NCI-H748 treated with DMSO at 0.1 percent for 48 hours (cell line): ENCODE measurements at regions not wholly inside any gene's neighbourhood (a gene's known extent, or its start where the extent isn't known, plus 50 kb on each side); places are given as distances from the start of the nearest gene placed in this dataset.
"Not testable (repeated sequence)": the region's sequence is repeated elsewhere in the genome, so short reads cannot be mapped to it uniquely, and the experiment has no call there.

Experiments
- DNase-seq: peaks from one replicate; lab custom pipeline; 2025; lab: John Stamatoyannopoulos, UW

DNA sequence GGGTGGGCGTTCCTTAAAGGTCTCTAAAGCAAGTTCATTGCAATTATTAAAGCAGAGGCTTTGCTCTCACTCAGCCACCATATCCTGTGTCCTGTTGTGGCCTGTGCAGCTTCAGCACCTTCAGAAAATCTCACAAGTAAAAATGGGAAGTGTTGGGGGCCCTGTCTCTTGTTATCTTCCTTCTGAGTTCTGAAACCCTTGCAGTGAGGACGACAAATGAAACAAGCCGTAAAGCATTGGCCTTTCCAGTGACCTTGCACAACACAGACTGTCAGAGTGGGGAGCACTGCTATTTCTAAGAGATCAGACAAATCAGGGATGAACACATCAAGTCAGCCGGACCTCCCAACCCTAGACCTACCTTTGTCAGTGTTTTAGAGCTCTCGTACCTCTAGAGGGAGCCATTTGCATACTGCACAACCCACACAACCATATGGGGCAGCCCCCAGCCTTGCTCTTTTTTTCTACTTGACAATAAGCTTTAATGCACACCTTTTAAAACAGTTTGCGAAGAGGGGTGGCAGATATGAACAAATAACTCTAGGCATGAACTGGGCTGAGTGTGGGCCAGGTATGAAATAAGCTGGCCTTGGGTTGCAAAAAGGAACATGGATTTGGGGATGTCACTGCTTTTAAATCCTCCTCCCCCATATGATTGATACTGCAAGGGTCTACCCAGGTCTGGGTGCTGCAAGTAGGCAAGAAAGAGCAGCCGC is 89.8 kb downstream of the KATNIP start:
- DNase-seq = no peak

DNA sequence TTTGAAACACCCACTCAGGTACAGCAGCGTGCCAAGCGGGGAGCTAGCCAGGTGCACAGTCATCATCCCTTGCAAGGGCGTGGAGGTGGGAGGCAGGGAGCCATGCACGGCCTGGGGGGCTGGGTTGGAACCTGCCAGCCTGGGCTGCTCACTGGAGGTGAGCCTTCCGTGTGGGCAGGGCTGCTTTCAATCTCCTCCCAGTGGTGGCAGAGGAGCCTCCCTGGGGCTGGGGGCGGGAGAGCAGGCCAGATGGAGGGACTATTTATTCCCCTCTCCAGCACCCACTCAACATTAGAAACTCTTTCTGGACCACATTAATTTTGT is 90.3 kb downstream of the KATNIP start:
- no peak for DNase-seq

GRCh38 chr16:27641260-27641659 is 91.3 kb downstream of the KATNIP start:
- DNase-seq = no peak

- DNase-seq = not testable (repeated sequence)
Observed at GRCh38 chr16:27641734-27642415, 91.9 kb downstream of the KATNIP start.

DNA sequence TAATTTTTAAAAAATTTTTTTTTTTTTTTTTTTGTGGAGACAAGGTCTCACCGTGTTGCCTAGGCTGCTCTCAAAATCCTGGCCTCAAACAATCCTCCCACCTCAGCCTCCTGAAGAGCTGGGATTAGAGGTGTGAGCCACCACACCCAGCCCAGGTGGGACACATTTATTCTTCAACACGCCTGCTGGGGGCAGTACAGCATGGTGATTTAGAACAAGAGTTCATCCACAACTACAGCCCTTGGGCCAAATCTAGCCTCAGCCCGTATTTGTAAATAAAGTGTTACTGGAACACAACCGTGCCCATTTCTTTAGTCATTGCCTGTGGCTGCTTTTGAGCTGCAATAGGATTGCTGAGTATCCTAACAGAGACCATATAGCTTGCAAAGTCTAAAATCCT is 92.8 kb downstream of the KATNIP start:
- DNase-seq = no peak

DNA sequence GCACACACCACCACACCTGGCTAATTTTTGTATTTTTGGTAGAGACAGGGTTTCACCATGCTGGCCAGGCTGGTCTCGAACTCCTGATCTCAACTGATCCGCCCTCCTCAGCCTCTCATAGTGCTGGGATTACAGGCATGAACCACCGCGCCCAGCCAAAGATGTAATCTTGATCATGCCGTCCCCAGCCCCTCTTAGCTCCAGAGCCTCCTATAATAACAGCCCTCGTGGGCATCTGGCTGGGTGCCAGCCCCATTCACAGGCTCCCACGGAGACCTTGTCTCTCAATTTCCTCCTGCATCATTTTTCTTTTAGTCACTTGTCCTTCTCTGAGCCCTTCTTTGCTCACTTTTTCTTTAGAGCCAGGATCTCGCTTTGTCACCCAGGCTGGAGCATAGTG is 94.2 kb downstream of the KATNIP start:
- DNase-seq = no peak

DNA sequence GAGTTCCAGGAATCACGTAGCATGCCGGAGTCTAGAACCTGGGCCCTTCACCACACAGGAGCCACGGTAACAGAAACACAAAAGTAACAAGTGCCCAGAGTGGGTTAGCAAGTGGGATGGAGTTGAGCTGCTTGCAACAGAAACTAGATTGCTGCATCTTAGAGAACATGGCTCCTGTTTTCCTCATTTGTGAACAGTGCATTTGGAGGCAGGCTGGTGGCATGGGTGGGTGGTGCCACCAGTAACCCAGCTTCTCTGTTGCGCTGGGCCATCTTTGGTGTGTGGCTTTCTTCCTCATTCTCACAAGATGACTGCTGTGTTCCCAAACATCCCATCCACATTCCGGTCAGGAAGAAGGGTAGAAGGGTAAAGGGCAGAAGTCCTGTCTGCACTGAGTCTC is 95.5 kb downstream of the KATNIP start:
- no peak for DNase-seq

- no peak for DNase-seq
Observed at GRCh38 chr16:27646806-27647205, 96.9 kb downstream of the KATNIP start.

DNA sequence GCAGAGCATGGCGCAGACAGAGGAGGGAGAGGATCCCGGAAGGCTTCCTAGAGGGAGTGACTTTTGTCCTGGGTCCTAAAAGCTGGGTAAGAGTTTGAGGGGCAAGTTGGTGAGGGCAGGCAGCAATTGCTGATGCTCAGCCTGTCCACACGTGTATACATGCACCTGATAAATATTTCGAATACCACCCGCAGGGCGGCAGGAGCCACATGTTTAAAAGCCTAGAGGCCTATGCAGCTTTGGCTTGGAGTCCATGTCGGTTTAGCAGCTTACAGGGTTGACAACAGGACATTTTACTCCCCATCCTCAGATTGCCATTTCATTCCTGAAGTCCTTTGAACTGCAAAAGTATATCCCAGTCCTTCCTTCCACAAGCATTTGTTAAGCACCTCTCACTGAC is 99.1 kb downstream of the KATNIP start:
- DNase-seq = no peak

GRCh38 chr16:27650073-27650701 is 100.2 kb downstream of the KATNIP start:
- DNase-seq = no peak

DNA sequence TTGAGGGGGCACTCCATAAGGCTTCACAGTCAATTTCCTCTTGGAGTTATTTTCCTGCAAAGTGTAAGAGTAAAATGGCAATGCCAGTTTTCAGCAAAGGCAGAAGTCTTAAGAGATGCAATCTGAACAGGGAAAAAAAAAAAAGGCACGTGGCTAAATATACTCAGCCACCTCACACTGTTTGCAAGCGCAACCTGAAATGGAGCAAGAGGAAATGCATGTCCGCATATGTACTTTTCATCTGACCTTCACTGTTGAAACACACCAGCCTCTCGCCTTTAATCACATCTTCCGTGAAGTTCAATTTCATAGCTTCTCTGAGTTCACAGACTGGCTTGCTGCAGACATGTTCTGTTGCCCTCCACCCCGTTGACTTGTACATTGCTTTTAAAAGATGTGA is 101.4 kb downstream of the KATNIP start:
- no peak for DNase-seq

GRCh38 chr16:27657811-27658210 is 107.9 kb downstream of the KATNIP start:
- no peak for DNase-seq

- DNase-seq = no peak
Observed at GRCh38 chr16:27660507-27660906, 110.6 kb downstream of the KATNIP start.

DNA sequence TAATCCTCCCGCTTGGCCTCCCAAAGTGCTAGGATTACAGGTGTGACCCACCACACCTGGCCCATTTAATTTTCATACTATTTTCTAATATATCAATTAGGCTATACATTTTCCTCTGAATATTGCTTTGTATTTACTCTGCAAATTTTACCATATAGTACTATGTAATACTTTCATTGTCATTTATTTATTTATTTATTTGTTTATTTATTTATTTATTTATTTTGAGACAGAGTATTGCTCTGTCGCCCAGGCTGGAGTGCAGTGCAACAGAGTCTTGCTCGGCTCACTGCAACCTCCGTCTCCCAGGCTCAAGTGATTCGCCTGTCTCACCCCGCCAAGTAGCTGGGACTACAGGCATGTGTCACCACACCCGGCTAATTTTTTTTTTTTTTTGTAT is 113.3 kb downstream of the KATNIP start:
- DNase-seq = not testable (repeated sequence)

DNA sequence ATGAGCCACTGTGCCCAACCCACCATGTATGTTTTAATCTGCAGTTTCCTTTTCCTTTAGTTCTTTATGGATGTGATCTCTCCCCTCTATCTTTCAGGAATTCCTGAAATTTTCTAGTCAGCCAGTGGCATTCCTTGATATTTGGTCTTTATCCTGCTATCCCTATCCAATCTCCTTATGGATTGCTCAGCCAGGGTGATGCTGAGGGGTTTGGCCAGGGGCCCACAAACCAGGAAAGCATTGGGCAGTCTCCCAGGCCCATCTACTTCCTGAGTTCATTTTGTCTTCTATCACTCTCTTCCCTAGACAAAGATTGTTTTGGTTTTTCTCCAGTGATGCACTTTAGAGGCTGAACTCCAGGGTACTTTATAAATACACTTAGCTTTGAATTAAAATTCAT is 115.9 kb downstream of the KATNIP start:
- DNase-seq = no peak

GRCh38 chr16:27670071-27670810 is 120.3 kb downstream of the KATNIP start:
- DNase-seq = no peak

GRCh38 chr16:27671410-27671809 is 121.5 kb downstream of the KATNIP start:
- DNase-seq = no peak

DNA sequence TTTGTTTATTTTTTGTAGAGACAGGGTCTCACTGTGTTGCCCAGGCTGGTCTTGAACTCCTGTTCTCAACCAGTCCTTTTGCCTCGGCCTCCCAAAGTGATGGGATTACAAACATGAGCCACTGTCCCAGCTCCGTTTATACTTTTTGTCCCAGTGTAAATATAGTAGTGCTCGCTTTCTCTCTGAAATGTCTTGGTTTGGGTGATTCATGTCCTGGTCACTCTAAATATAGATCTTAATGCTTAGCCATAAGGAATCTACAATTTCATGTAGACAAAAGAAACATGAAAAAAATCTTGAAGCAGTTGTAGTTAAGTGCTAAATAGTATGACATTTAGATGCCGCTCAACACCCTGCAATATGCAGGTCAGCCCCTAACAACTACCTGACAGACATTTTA is 126.9 kb downstream of the KATNIP start:
- DNase-seq = no peak

DNA sequence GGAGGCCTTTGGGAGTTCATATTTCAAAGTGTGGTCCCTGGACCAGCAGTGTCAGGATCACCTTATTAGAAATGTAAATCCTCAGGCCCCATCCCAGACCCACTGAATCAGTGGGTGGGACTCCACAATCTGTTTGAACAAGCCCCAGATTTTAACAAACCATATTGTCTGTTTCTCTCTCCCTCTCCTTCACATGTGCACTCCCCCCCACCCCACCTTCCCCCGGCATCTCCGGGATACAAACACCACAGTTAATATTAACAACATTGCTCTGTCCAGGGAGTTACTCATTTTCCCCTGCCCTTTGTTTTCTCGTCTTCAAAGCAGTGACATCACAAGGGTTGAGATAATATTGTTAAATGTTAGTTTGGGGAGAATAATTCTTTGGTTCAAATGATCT is 127.3 kb downstream of the KATNIP start:
- no peak for DNase-seq

DNA sequence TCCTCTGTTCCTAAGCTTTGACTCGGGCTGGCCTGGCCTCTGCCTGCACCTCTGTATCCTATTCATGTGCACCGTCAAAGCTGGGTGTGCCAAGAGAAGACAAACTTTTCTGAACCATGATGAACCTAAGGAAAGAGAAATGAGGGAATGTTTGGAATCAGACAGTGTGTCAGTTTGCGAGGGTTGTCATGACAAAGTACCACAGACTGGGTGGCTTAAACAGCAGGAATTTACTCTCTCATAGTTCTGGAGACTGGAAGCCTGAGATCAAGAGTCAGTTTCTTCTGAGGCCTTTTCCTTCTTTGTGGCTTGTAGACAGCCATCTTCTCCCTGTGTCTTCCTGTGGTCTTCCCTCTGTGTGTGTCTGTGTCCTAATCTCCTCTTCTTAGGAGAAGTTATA is 129.0 kb downstream of the KATNIP start:
- DNase-seq = no peak

- no peak for DNase-seq
Observed at GRCh38 chr16:27679899-27680298, 130.0 kb downstream of the KATNIP start.

DNA sequence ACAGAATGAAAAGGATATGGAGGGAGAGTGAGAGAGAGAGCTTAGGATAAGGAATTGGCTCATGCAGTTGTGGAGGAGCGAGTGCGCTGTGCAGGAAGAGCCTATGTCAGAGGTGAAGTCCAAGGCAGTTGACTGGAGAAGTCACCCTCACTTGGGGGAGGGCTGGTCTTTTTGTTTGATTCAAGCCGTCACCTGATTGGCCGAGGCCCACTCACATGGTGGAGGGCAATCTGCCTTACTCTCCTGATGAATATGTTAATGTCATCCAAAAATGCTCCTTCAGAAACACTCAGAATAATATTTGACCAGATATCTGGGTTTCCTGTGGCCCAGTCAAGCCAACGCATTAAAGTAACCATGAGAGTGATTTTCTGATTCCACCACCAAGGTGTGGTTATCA is 131.7 kb downstream of the KATNIP start:
- no peak for DNase-seq

DNA sequence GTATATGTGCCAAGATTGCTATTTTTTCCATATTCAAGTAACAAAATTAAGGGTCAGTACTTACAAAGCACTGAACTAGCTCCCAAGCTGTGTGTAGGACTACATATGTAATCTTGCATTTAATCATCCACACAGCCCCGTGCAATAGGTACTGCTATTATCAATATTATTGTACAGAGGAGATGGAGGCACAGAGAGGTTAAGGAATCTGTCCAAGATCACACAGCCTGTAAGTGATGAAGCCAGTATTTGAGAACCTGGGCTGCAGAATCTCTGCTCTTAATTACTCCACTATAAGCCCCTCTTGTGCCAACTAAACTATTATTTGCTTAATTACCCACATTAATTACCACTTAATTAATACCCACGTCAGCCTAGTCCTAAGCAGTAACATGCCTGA is 134.1 kb downstream of the KATNIP start:
- DNase-seq = no peak
